ENCODE measurements at regions not wholly inside any gene's neighbourhood (a gene's known extent, or its start where the extent isn't known, plus 50 kb on each side); places are given as distances from the start of the nearest gene placed in this dataset.

DNA sequence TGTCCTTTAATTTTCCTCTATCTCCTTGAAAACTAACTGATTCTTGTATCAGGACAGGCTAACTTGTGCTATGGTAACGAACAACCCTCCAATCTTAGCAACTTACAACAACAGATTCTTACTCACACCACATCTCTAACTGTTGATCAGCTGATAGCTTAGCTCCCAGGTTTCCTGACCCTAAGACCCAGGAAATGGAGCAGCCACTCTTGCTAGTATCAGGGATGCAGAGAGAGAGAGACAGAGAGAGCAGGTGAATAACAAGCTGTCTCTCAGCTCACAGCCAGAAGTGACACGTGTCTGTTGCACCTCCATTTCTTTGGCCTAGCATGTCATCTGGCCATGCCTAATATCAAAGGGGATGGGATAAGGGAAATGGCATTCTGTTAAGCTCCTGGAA lies 1289.0 kb upstream of the AUTS2 start (continued):
- no peak for TF ChIP-seq TBP (IDR thresholded peaks at IDR 0.05; ENCODE audit: low read depth, low read length)
- TF ChIP-seq TEAD4 (IDR thresholded peaks at IDR 0.05; ENCODE audit: low read depth, low read length), result no peak
- no peak for TF ChIP-seq BRCA1 (IDR thresholded peaks at IDR 0.05; ENCODE audit: low read depth, low read length)

All from H1 (cell line).